G401 (cell line): ENCODE measurements at regions not wholly inside any gene's neighbourhood (a gene's known extent, or its start where the extent isn't known, plus 50 kb on each side); places are given as distances from the start of the nearest gene placed in this dataset.

Source experiments
- DNase-seq: peaks from one replicate; pipeline ENCODE4 v3.0.0-alpha.2; 2015; ENCODE audit warnings: low spot score
- in situ Hi-C: cut with HindIII; loops from 2 replicates; pipeline ENCODE4 v1.10.0; 2016; ENCODE audit warnings: low sequenced_read_pairs, mixed read lengths

- in situ Hi-C loops: no loop called here
- DNase-seq: no peak
These were observed 514.1 kb upstream of the PKN2 start for GRCh38 chr1:88169939-88170338.

GRCh38 chr1:88175120-88175630 lies 508.9 kb upstream of the PKN2 start:
- DNase-seq: no peak
- in situ Hi-C loops: no loop called here

GRCh38 chr1:88175631-88176226 lies 508.3 kb upstream of the PKN2 start:
- no peak for DNase-seq
- in situ Hi-C loops: no loop called here

GRCh38 chr1:88179943-88180342 lies 504.1 kb upstream of the PKN2 start:
- in situ Hi-C loops: no loop called here
- DNase-seq: no peak

- in situ Hi-C loops: no loop called here
- DNase-seq: peak; percentile 45
These were observed 503.5 kb upstream of the PKN2 start for GRCh38 chr1:88180449-88181108.

GRCh38 chr1:88186911-88187310 lies 497.2 kb upstream of the PKN2 start:
- in situ Hi-C loops: no loop called here
- no peak for DNase-seq

GRCh38 chr1:88188038-88188437 lies 496.0 kb upstream of the PKN2 start:
- DNase-seq: no peak
- in situ Hi-C loops: no loop called here

GRCh38 chr1:88189525-88189924 lies 494.5 kb upstream of the PKN2 start:
- in situ Hi-C loops: no loop called here
- DNase-seq: no peak

GRCh38 chr1:88191917-88192316 lies 492.2 kb upstream of the PKN2 start:
- in situ Hi-C loops: no loop called here
- DNase-seq: no peak

GRCh38 chr1:88194542-88194941 lies 489.5 kb upstream of the PKN2 start:
- DNase-seq: no peak
- in situ Hi-C loops: no loop called here

- DNase-seq: no peak
- in situ Hi-C loops: no loop called here
These were observed 483.5 kb upstream of the PKN2 start for GRCh38 chr1:88200545-88200944.

- in situ Hi-C loops: no loop called here
These were observed 480.0 kb upstream of the PKN2 start for GRCh38 chr1:88204111-88204510.

GRCh38 chr1:88204612-88205167 lies 479.4 kb upstream of the PKN2 start:
- in situ Hi-C loops: no loop called here
- no peak for DNase-seq

More at GRCh38 chr1:88204111-88204510, 480.0 kb upstream of the PKN2 start:
- DNase-seq: no peak

- DNase-seq: no peak
- in situ Hi-C loops: no loop called here
These were observed 475.7 kb upstream of the PKN2 start for GRCh38 chr1:88208389-88208788.

GRCh38 chr1:88210103-88210787 lies 473.8 kb upstream of the PKN2 start:
- in situ Hi-C loops: no loop called here
- no peak for DNase-seq

- in situ Hi-C loops: no loop called here
- no peak for DNase-seq
These were observed 467.6 kb upstream of the PKN2 start for GRCh38 chr1:88216441-88216840.

- in situ Hi-C loops: no loop called here
- no peak for DNase-seq
These were observed 466.7 kb upstream of the PKN2 start for GRCh38 chr1:88217386-88217785.

- in situ Hi-C loops: no loop called here
- no peak for DNase-seq
These were observed 464.6 kb upstream of the PKN2 start for GRCh38 chr1:88219521-88219920.

- in situ Hi-C loops: no loop called here
- DNase-seq: no peak
These were observed 462.7 kb upstream of the PKN2 start for GRCh38 chr1:88221411-88221810.

- DNase-seq: no peak
- in situ Hi-C loops: no loop called here
These were observed 459.2 kb upstream of the PKN2 start for GRCh38 chr1:88224906-88225305.
